ENCODE measurements at regions not wholly inside any gene's neighbourhood (a gene's known extent, or its start where the extent isn't known, plus 50 kb on each side); places are given as distances from the start of the nearest gene placed in this dataset.

GRCh38 chr5:33153372-33153771, 287.4 kb upstream of the TARS1 start:
- H3K4me1 Mint-ChIP-seq (ENCODE audit: low read depth) = no peaks in the 10 kb centered on the region
- H3K27ac Mint-ChIP-seq = no peak overlapping the region
- no peak overlapping the region for H3K4me3 Mint-ChIP-seq
- H3K9me3 Mint-ChIP-seq (ENCODE audit: low read depth) = peaks cover 9% of the 10 kb centered on the region
- H3K36me3 Mint-ChIP-seq = no peaks in the 10 kb centered on the region
- H3K27me3 Mint-ChIP-seq = no peaks in the 10 kb centered on the region

- no peak overlapping the region for H3K4me3 Mint-ChIP-seq
- H3K36me3 Mint-ChIP-seq = no peaks in the 10 kb centered on the region
- H3K9me3 Mint-ChIP-seq (ENCODE audit: low read depth) = peaks cover 9% of the 10 kb centered on the region
- no peak overlapping the region for H3K27ac Mint-ChIP-seq
- H3K27me3 Mint-ChIP-seq = no peaks in the 10 kb centered on the region
- H3K4me1 Mint-ChIP-seq (ENCODE audit: low read depth) = no peaks in the 10 kb centered on the region
These were observed 286.9 kb upstream of the TARS1 start for GRCh38 chr5:33153831-33154230.

GRCh38 chr5:33160871-33161270, 279.9 kb upstream of the TARS1 start:
- Mint-ChIP-seq H3K27me3 (no peaks in the 10 kb centered on the region), H3K27ac (no peak overlapping the region), H3K36me3 (no peaks in the 10 kb centered on the region), H3K4me3 (no peak overlapping the region), H3K4me1 (ENCODE audit: low read depth) (no peaks in the 10 kb centered on the region), H3K9me3 (ENCODE audit: low read depth) (no peaks in the 10 kb centered on the region)

- H3K4me3 Mint-ChIP-seq = no peak overlapping the region
- no peak overlapping the region for H3K27ac Mint-ChIP-seq
These were observed 279.3 kb upstream of the TARS1 start for GRCh38 chr5:33161421-33161820.

DNA sequence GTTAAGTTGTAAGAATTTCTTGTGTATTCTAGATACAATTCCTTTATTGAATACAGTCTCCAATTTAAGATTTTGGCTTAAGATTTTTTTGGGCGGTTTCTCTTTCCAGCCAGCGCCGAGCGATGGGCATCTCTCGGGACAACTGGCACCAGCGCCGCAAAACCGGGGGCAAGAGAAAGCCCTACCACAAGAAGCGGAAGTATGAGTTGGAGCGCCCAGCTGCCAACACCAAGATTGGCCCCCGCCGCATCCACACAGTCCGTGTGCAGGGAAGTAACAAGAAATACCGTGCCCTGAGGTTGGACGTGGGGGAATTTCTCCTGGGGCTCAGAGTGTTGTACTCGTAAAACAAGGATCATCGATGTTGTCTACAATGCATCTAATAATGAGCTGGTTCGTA, 278.7 kb upstream of the TARS1 start:
- Mint-ChIP-seq H3K27ac (no peak overlapping the region), H3K9me3 (ENCODE audit: low read depth) (no peaks in the 10 kb centered on the region), H3K27me3 (no peaks in the 10 kb centered on the region), H3K4me3 (no peak overlapping the region), H3K36me3 (no peaks in the 10 kb centered on the region), H3K4me1 (ENCODE audit: low read depth) (no peaks in the 10 kb centered on the region)

More at GRCh38 chr5:33161421-33161820, 279.3 kb upstream of the TARS1 start:
- Mint-ChIP-seq H3K9me3 (ENCODE audit: low read depth) (no peaks in the 10 kb centered on the region), H3K27me3 (no peaks in the 10 kb centered on the region), H3K36me3 (no peaks in the 10 kb centered on the region), H3K4me1 (ENCODE audit: low read depth) (no peaks in the 10 kb centered on the region)

GRCh38 chr5:33166522-33166921, 274.2 kb upstream of the TARS1 start:
- Mint-ChIP-seq H3K9me3 (ENCODE audit: low read depth) (peaks cover 4% of the 10 kb centered on the region), H3K36me3 (no peaks in the 10 kb centered on the region), H3K27me3 (no peaks in the 10 kb centered on the region), H3K4me1 (ENCODE audit: low read depth) (no peaks in the 10 kb centered on the region), H3K4me3 (no peak overlapping the region), H3K27ac (no peak overlapping the region)

GRCh38 chr5:33166948-33167347, 273.8 kb upstream of the TARS1 start:
- H3K27me3 Mint-ChIP-seq = no peaks in the 10 kb centered on the region
- H3K27ac Mint-ChIP-seq = no peak overlapping the region
- no peak overlapping the region for H3K4me3 Mint-ChIP-seq
- no peaks in the 10 kb centered on the region for H3K36me3 Mint-ChIP-seq
- H3K4me1 Mint-ChIP-seq (ENCODE audit: low read depth) = no peaks in the 10 kb centered on the region
- H3K9me3 Mint-ChIP-seq (ENCODE audit: low read depth) = peaks cover 4% of the 10 kb centered on the region

GRCh38 chr5:33167541-33167940, 273.2 kb upstream of the TARS1 start:
- H3K27ac Mint-ChIP-seq = no peak overlapping the region
- no peaks in the 10 kb centered on the region for H3K27me3 Mint-ChIP-seq
- H3K9me3 Mint-ChIP-seq (ENCODE audit: low read depth) = peaks cover 4% of the 10 kb centered on the region
- no peaks in the 10 kb centered on the region for H3K36me3 Mint-ChIP-seq
- no peaks in the 10 kb centered on the region for H3K4me1 Mint-ChIP-seq (ENCODE audit: low read depth)
- H3K4me3 Mint-ChIP-seq = no peak overlapping the region

- Mint-ChIP-seq H3K9me3 (ENCODE audit: low read depth) (peaks cover 4% of the 10 kb centered on the region), H3K27me3 (no peaks in the 10 kb centered on the region), H3K4me3 (no peak overlapping the region), H3K4me1 (ENCODE audit: low read depth) (no peaks in the 10 kb centered on the region), H3K36me3 (no peaks in the 10 kb centered on the region), H3K27ac (no peak overlapping the region)
These were observed 270.4 kb upstream of the TARS1 start for GRCh38 chr5:33170411-33170810.

- Mint-ChIP-seq H3K36me3 (no peaks in the 10 kb centered on the region), H3K27me3 (no peaks in the 10 kb centered on the region), H3K27ac (no peak overlapping the region), H3K4me1 (ENCODE audit: low read depth) (no peaks in the 10 kb centered on the region), H3K4me3 (no peak overlapping the region), H3K9me3 (ENCODE audit: low read depth) (peaks cover 6% of the 10 kb centered on the region)
These were observed 266.4 kb upstream of the TARS1 start for GRCh38 chr5:33174383-33174782.

- no peaks in the 10 kb centered on the region for H3K36me3 Mint-ChIP-seq
- H3K27ac Mint-ChIP-seq = no peak overlapping the region
- no peaks in the 10 kb centered on the region for H3K4me1 Mint-ChIP-seq (ENCODE audit: low read depth)
- no peak overlapping the region for H3K4me3 Mint-ChIP-seq
- no peaks in the 10 kb centered on the region for H3K27me3 Mint-ChIP-seq
- peaks cover 6% of the 10 kb centered on the region for H3K9me3 Mint-ChIP-seq (ENCODE audit: low read depth)
These were observed 261.5 kb upstream of the TARS1 start for GRCh38 chr5:33179301-33179700.

DNA sequence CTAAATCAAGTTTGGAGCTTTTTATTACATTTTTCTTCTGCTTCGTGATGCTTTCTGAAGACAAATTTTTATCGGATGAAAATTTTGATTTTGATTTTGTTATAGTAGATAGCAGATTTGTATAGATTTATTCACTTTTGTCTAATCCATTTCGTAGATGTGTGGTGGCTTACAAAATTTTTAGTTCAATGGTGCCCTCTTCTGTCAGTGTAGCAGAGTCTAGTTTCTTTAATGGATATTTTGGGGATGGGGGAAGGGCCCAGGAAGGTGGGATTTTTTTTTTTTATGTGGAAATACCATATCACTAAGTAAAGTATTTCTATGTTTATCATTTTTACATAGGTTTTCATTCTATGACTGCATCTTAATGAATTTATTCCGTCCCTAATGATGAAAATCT, 259.9 kb upstream of the TARS1 start:
- Mint-ChIP-seq H3K27ac (no peak overlapping the region), H3K4me3 (no peak overlapping the region), H3K36me3 (no peaks in the 10 kb centered on the region), H3K9me3 (ENCODE audit: low read depth) (peaks cover 6% of the 10 kb centered on the region), H3K4me1 (ENCODE audit: low read depth) (no peaks in the 10 kb centered on the region), H3K27me3 (no peaks in the 10 kb centered on the region)

GRCh38 chr5:33182986-33183385, 257.8 kb upstream of the TARS1 start:
- no peak overlapping the region for H3K27ac Mint-ChIP-seq
- no peaks in the 10 kb centered on the region for H3K36me3 Mint-ChIP-seq
- no peaks in the 10 kb centered on the region for H3K27me3 Mint-ChIP-seq
- no peaks in the 10 kb centered on the region for H3K9me3 Mint-ChIP-seq (ENCODE audit: low read depth)
- no peak overlapping the region for H3K4me3 Mint-ChIP-seq
- no peaks in the 10 kb centered on the region for H3K4me1 Mint-ChIP-seq (ENCODE audit: low read depth)

- Mint-ChIP-seq H3K4me3 (no peak overlapping the region), H3K27me3 (no peaks in the 10 kb centered on the region), H3K9me3 (ENCODE audit: low read depth) (no peaks in the 10 kb centered on the region), H3K4me1 (ENCODE audit: low read depth) (no peaks in the 10 kb centered on the region), H3K36me3 (no peaks in the 10 kb centered on the region), H3K27ac (no peak overlapping the region)
These were observed 256.4 kb upstream of the TARS1 start for GRCh38 chr5:33184367-33184766.

DNA sequence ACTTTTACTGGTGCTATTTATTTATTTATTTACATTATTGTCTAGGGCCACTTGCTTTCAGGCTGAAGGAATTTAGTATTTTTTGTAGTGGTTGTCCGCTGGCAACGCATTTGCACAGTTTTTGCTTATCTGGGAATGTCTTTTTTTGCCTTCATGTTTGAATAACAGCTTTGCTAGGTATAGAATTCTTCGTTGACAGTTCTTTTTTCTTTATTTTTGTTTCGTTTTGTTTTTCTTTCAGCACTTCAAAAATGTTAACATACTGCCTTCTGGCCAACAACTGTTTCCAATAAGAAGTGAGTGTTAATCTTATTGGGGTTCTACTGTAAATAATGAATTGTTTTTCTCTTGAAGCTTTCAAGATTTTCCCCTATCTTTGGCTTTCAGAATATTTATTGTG, 252.7 kb upstream of the TARS1 start:
- no peak overlapping the region for H3K27ac Mint-ChIP-seq
- no peak overlapping the region for H3K4me3 Mint-ChIP-seq
- H3K4me1 Mint-ChIP-seq (ENCODE audit: low read depth) = no peaks in the 10 kb centered on the region
- no peaks in the 10 kb centered on the region for H3K27me3 Mint-ChIP-seq
- H3K9me3 Mint-ChIP-seq (ENCODE audit: low read depth) = peaks cover 4% of the 10 kb centered on the region
- no peaks in the 10 kb centered on the region for H3K36me3 Mint-ChIP-seq

GRCh38 chr5:33194914-33195313, 245.9 kb upstream of the TARS1 start:
- H3K27ac Mint-ChIP-seq = no peak overlapping the region
- H3K27me3 Mint-ChIP-seq = no peaks in the 10 kb centered on the region
- H3K36me3 Mint-ChIP-seq = no peaks in the 10 kb centered on the region
- H3K4me3 Mint-ChIP-seq = no peak overlapping the region
- H3K4me1 Mint-ChIP-seq (ENCODE audit: low read depth) = no peaks in the 10 kb centered on the region
- peaks cover 15% of the 10 kb centered on the region for H3K9me3 Mint-ChIP-seq (ENCODE audit: low read depth)
